ENCODE measurements at regions not wholly inside any gene's neighbourhood (a gene's known extent, or its start where the extent isn't known, plus 50 kb on each side); places are given as distances from the start of the nearest gene placed in this dataset.

DNA sequence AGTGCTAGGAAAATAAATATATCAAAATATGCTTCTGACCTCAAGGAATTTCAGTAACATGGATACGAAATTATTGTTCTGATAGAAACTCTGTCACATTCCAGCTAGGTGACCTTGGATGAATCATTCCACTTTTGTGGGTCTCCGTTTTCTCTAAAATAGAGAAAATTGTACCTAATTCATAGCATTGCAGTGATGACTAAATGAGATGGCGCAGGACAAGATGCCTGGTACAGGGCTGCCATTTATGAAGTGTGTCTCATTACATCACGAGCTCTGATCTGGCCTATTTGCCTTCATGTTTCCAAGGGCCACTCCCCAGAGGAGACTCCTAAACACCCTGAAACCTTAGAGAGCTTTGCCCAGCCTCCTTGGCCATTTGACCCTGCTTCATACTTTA, 480.0 kb upstream of the USP24 start:
- DNase-seq, result no peak

DNA sequence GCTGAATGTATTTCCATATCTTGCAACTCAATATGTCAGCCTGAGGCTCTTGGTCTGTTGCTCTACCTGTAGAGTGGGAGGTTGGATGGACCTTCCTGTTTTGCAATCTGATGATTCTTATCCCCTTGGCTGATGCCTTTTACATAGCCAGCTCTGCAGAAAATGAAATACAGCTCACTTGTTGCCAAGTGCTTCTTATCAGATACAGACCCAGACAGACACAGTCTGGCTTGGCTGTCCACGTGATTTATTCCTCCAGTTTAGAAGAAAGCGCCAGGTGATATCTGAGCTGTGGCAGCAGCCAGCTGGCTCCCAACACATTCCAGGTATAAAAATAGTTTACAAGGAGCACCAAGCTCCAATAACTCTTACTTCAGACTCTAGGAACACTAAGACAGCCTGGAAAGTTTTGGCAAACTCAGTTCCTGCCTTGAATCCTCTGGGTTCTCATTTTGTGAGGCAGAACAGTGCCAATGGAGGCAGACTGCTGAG, 479.2 kb upstream of the USP24 start:
- no peak for DNase-seq

DNA sequence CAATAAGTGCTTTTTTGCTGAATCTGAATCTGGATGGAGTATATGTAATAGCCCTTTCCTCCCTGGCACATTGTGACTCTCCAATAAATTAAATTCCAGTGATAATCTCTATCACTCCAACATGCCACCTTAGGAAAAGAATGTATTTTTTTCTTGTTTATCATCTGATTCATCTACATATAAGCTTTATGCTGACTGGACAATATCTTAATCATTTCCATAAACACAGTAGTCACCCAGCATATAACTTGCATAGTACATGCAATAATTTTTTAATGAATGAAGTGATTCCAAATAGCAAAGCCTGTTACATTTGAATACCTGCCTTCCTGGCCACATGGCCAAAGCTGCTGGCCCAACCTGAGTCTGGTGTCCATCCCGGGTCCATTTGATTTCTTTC, 477.6 kb upstream of the USP24 start:
- no peak for DNase-seq

DNA sequence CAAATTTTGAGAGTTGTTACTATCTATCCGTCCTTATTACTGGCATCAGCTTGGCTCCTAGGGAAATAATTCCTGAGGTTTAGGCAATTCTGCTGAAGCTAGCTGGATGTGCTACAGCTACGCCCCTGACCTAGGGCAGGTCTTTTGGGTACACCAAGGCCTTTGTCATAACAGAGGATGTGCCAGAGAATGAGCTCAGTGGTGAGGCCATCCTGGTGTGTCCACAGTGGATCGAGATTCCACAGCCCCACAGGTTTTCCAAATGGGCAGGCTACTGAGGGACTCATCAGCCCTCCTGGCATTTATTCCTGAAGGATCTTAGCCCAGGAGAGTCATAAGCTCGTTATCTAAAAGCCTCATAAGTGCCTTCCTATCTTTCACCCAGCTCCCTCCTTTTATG, 475.2 kb upstream of the USP24 start:
- DNase-seq, result no peak

DNA sequence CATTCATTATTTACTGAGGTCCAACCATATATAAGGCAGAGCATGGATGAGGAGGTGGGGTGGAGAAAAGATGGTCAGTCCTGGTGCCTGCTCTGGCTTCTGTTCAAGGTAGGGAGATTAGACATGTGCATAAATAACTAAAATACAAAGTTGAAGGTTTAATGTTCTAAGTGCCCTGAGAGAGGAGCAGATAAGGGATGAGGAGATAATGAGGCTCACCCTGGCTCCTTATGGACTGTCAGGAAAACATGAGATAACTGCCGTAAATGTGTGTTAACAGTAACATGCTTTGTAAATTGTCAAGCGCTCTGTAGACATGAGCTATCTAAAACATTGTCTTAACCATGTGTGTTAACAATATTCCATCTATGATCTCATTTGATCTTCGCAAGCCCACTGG, 474.6 kb upstream of the USP24 start:
- no peak for DNase-seq

DNA sequence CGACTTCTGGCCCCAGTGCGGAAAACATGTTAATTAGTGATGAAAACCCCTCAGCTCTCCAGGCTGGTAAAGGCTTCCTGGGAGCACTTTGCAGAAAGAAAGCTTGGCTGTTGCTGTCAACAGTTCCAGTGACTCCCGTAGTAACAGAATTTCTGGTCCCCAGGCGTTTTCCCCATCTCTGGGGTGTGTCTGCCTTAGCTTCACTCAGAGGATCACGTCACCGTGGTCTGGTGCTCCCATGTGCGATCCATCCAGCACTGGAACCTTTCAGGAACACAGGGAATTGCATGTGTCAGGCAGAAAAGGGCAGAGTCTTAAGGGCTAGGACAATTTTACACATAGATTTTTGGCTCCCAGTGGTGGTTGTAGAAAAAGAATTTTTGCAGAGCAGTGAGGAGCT, 470.4 kb upstream of the USP24 start:
- no peak for DNase-seq

DNA sequence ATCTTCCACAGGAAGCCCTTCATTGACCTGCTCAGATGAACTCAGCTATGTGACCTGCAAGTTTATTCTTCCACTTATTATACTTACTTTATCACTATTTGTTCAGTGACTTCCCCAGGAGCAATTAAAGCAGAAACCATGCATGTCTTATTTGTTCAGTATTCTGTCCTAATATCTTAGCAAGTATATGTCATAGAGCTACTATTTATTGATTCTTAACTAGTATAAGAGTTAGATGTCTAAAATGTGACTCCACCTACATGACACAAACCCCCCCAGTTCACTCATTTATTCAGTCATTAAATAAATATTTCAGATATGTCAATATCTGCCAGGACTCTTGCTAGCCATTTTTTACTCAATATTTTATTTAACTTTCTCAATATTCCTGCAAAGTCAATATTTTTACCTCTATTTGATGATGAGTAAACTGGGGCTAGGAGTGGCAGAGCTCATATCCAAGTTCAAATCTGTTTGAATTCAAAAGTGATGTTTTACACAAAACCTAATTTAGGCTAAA, 469.0 kb upstream of the USP24 start:
- no peak for DNase-seq

DNA sequence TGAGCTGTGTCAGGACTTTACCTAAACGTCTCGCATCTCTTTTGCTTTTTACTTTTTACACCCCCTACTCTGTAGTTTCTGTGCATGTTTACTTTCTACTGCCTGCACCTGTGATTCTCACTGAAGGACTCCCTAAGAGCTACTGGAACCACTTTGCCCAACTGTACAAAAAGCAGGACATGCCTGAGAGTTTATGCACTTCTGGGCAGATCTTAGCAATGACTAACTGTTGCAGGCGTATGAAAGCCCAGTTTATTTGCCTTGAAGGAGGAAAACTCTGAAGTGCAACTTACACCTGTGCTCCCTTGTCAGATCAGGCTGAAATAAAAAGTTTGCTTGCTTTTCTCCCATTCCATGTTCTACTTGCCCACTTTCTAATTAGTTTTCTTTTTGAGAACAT, 467.0 kb upstream of the USP24 start:
- no peak for DNase-seq

DNA sequence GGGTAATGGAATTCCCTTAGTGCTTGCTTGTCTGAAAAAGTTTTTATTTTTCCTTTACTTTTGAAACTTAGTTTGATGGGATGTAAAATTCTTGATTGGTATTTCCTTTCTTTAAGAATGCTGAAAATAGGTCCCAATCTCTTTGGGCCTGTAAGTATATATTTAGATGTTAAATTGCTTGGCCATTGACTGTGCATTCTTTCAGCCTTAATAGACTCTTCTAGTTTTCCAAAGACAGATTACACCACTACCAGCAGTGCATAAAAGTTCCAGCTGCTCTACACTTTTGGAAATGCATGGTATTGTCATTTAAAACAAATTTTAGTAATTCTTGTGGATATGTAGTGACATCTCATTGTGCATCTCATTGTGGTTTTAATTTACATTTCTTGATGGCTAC, 464.8 kb upstream of the USP24 start:
- DNase-seq, result no peak

DNA sequence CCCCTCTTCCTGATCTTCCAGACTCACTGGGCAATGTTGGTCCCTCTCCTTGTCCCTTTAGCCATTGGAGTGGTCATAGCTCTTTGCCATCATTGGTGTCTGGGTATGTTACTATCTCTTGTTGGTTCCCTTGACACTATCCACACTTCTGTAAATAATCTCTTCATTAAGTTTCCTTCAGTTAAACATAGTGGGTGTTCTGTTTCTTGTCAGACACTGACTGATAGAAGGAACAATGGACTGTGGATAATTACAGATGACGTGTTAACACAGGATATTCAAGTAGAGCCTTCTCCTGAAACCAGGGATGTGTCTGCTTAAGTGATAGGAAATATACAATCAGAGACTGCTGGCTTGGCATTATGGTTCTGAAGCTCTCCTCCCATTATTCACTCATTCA, 458.3 kb upstream of the USP24 start:
- no peak for DNase-seq

DNA sequence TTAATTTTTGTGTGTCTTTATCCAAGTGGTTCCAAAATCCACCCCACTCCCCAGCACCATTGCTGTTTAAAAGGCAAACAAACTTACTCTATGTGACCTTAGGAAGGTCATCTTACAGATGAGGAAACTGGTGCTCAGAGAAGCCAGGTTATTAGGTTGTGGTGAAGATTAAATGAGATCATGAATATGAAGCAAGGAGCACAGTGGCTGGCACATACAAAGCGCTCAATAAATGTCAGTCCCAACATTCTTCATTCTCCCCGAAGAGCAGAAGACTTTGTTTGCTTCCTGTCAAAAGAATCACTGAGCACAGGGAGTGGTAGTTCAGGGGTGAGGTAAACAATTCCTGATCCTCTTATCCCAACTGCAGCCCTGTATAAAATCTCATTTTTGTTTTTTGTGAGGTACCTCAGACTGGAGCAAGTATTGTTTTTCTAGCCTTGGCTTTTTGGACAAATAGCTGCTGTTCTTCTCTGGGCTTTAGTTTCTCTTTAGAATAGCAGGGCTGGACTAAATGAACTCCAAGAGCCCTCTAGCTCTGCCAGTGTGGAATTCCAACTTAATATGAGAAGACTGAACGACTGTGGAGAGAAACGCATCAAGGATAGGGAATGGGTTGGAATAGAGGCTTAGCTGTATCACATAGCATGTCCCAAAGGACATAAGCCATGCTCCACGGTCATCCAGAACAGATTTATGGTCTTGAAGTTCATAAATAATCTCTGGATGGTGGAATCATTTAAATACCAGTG, 455.3 kb upstream of the USP24 start:
- no peak for DNase-seq

DNA sequence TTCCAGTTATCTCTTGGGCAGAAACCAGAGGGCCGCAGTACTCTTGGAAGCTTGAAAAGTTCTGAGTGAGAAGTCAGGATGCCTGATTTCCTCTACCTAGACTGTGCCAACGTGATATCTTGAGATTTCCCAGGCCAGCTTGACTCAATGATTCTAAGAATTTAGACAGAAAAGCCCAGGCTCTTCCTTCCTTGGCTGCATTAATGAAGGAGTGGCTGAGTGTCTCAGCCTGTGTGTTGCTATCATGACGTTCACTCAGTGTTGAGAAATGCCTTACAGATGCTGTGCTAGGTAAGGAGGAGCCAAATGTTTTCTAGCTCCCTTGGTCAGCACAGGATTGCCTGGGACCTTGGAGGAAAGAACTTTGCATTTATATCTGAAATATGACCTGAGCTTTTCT, 454.1 kb upstream of the USP24 start:
- DNase-seq, result no peak

DNA sequence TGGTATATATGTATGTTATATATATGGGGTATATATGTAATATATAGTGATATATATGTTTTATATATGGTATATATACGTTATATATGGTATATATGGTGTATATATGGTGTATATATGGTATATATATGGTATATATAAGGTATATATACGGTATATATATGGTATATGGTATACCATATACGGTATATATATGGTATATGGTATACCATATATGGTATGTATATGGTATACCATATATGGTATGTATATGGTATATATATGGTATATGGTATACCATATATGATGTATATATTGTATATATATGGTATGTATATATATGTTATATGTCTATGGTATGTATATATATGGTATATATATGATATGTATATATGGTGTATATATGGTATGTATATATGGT, 447.7 kb upstream of the USP24 start:
- no peak for DNase-seq

DNA sequence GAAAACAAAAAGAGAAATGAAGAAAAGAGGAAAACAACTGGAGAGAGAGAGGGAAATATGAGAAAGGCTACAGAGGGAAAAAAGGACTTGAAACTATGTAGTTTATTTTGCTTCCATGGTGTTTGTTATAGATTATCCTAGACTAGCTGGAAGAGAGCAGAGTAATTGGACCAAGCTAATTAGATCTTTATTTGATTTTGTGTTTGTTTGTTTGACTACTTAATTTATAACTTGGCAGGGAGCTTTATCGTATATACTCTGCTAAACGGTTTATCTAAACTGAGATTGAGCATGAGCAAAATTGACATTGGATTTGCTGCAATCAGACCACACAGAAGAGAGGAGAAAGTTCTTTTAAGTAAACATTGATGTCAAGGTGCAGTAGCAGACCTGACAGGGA, 443.8 kb upstream of the USP24 start:
- no peak for DNase-seq

DNA sequence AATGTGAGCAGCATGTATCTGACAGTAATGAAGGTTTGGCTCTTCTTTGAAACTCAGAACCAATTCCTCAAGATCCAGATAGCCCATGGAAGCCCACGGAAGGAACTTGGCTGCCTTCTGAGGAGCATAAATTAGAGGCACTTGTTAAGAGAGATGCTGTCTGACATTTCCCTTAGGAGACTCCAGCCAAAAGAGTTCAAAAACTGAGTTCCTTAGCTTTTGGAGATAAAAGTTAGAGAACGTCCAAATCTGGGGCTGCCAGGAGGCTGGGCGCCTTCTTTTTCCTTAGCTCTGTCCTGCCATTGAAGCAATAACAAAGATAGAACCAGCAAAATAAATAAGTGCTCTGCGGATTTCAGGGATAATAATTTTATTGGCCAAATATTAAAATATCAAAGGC, 439.6 kb upstream of the USP24 start:
- no peak for DNase-seq

DNA sequence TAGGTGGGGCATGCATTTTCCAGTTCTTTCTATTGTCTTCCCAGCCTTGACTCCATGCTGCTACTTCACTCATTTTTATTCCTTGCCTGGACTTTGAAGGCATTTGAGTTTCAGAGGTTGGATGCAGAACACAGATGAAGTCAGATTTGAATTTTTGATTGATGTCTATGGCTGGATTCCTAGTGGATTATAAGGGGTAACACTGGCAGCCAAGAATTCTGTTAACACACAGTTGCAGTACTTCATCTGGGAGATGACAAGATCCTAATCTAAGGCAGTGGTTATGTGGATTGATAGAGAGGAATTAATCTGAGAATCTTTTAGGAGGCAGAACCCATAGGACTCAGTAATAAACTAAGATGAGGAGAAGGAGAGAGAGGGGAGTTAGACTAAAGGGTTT, 439.0 kb upstream of the USP24 start:
- DNase-seq, result no peak

DNA sequence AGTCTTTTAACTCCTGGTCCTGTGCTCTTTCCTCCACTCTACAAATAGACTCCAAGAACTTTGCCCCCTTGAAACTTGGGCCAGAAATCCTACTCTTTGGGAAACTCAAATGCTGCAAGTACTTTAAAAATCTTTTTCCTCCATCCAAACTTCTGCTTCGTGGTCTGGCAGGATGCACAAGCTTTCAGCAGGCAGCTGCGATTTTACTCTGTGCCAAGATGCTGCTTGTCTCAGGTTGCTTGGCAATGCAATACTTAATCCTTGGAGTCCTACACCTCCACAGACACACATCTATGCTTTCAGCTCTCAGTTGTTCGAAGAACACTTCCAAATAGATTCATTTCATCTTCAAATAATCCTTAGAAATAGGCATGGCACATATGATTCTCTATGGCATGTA, 435.3 kb upstream of the USP24 start:
- no peak for DNase-seq

DNA sequence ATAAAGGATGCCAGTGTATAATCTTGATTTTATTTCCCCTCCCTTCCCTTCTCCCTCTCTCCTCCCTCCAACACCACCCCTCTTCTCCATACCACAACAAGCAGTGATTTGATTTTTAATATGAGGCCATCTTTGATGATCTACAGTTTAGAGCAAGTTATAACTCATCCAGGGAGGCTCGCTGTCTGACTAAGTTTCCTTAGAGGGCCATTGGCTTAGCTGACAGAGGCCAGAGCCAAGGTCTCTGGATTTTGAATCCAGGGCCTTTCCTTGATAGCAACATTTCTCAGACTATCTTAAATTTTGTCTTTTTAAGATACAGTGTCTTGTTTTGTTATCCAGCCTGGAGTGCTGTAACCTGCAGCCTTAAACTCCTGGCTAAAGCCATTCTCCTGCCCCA, 431.0 kb upstream of the USP24 start:
- DNase-seq, result no peak

DNA sequence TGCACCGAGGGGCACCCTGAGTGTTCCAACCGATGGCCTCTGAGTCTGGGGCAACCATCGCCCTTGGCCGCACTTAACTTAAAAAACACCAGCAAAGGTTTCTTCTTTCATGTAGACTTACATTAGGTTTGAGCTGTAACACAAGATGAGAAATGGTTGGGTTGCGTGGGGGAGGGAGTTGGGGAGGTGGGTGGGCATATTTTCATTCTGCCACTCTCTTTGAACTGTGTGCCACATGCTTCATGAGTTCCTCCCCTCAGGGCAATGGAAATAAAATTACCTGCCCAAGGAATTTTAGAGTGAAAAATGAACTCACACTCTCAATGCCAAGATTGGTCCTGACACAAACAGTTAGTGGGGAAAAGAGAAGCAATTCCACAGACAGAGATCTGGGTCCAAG, 430.1 kb upstream of the USP24 start:
- DNase-seq, result no peak

DNA sequence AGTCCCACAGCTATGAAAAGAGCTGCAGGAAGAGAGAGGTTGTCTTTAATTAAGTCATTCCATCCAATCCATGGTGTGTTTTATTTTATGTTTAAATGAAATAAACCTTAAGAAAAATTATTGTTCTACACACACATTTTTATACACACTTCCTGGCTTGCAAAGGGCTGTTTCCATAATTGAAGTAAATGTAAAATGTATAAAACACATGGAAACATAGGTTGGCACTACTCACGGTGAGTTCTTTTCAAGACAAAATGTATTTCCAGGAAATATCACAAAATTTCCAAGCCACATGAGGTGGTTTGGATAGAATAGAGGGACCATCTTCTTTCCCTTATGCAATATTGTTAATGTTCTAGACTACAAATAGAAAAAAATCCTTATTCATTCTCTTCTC, 426.8 kb upstream of the USP24 start:
- DNase-seq, result no peak

DNA sequence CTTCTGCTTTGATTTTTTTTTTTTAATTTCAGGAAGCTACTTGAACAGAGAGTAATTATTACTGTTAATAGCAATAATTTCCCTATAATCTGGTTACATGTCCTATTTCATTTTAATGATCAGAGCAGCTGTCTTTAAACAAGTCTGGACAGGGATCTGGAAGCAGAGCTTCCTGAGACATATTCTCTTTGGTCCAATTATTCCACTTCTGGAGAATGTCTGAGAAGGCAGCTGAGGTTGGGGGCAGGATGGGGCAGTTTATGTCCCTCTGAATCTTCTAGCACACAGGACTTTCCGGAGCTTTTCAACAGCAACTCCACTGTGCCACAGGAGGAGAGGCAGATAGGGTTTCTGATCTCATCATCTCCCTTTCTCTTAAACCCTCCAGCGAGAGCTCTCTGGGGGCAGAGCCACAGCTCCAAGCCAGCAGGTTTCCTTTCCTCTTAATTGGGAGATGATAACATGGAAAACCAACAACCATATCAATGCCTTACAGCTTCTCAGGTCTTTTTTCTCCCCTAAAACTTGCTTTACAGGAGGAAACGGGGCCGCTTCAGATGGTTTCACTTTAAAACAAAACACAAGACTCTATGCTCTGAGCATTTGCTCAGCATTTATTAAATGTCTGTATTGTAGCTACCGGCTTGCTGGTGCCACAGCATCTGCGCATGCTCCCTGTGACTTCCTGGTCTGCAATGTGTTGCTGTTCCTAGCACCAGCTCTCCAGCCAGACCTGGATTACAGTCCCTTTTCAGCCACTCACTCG, 425.7 kb upstream of the USP24 start:
- no peak for DNase-seq

DNA sequence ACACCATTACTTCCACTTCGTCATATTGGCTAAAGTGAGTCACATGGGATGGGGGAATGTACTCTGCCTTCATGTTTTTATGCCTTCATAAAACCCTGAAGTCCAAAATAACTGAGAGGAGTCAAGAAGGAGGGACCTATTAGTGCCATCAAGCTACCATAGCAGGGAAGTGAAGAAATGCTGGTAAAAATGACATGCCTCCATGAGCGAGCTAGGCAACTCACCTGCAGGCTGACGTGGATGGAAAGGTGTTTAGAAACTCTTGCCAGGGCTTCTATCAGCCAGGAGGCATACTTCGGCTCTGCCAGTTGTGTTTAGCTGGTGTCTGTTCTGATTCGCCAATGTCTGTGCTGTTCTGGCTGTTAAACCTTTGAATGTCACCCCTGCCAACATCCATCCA, 424.4 kb upstream of the USP24 start:
- no peak for DNase-seq

DNA sequence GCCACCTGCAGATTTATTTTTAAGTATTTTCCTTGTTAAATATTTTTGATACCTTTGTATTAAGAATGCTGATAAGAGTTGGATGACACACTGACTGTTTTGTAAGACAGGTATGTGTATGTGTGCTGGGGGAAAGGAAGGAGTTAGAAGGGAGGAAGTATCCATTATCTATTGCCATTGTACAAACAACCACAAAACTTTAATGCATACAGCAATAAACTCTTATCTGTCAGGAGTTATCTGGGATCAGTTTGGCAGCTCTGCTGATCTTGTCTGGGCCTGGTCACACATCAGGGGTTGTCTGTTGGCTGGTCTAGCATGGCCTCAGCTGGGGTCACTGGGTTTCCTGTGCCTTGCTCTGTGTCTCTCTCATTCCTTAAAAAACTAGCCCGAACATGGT, 423.9 kb upstream of the USP24 start:
- DNase-seq, result no peak

DNA sequence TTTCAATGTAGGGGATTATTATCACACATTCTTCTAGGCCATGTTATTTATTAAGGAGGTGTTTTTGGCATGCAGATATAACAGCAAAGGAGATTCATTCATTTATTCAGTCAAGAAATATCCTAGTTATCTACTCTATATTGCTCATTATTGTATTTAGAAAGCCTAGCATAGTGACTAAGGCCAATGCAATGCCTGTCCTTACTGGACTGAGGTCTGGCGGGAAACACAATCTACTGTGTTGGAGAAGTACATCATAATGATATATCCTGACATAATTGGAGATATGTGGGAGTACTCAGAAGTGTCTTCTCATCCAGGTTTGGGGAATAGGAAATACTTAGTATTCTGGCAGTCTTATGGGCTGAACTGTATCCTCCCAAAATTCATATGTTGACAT, 421.5 kb upstream of the USP24 start:
- no peak for DNase-seq

DNA sequence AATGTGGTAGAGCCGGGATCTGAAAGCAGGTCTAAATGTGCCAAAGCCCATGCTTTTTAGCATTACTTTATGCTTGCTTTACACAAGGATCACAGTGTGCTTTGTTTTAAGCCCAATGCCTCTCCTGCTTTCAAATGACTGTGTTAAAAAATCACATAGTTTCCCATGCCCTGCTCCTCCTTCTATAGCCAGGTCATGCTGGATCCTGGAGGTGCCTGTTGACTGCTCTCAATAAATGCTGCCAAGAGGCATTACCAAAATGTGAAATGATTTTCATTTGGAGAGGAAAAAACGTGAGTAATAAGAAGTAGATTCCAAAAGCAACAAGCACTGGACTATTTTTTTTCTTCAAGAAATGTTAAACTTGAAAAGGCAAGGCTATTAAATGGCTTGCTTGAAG, 420.7 kb upstream of the USP24 start:
- DNase-seq, result no peak

Data from NCI-H2081 (cell line).